PC-3 (cell line): ENCODE measurements at regions not wholly inside any gene's neighbourhood (a gene's known extent, or its start where the extent isn't known, plus 50 kb on each side); places are given as distances from the start of the nearest gene placed in this dataset.
"Not testable (repeated sequence)": the region's sequence is repeated elsewhere in the genome, so short reads cannot be mapped to it uniquely, and the experiment has no call there.

ENCODE experiments used
- CTCF ChIP-seq: fragments of 300-600 bp; sonication (generic); conservative IDR thresholded peaks from 2 replicates; pipeline ENCODE4 v1.5.1; 2017; ENCODE audit warnings: antibody characterized with exemption, low read depth, mild to moderate bottlenecking, low read length
- EZH2 ChIP-seq: fragments of 300-600 bp; sonication (generic); IDR thresholded peaks from one replicate; pipeline ENCODE4 v1.6.1; 2017; ENCODE audit warnings: antibody characterized with exemption, mild to moderate bottlenecking, low read length; ENCODE audit not compliant: unreplicated experiment
- EZH2phosphoT487 ChIP-seq: fragments of 300-600 bp; sonication (generic); IDR thresholded peaks from 2 replicates; pipeline ENCODE4 v1.6.1; 2018; ENCODE audit warnings: mild to moderate bottlenecking, antibody characterized with exemption, low read length, borderline replicate concordance

- TF ChIP-seq CTCF, EZH2phosphoT487, EZH2: not testable (repeated sequence)
Observed at GRCh38 chr2:199533873-199534272, 76.1 kb upstream of the SATB2 start.
